NCI-H345 treated with DMSO at 0.1 percent for 48 hours (cell line): ENCODE measurements at regions not wholly inside any gene's neighbourhood (a gene's known extent, or its start where the extent isn't known, plus 50 kb on each side); places are given as distances from the start of the nearest gene placed in this dataset.

Source experiments
- DNase-seq: peaks from one replicate; lab custom pipeline; 2025; ENCODE audit not compliant: unreplicated experiment; lab: John Stamatoyannopoulos, UW

DNA sequence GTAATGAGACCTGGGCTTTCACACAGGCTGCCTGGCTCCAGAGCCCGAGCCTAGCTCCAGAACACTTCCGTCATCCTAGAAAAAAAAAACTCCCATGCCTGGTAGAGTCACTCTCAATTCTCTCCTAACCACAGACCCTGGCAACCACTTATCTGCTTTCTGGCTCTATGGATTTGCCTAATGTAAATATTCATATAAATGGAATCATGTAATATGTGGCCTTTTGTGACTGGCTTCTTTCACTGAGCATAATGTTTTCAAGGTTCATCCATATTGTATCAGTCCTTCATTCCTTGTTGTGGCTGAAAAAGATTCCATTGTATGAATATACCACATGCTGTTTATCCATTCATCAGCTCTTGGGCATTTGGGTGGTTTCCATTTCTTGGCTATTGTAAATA is 167.7 kb upstream of the MKLN1 start:
- DNase-seq: no peak

DNA sequence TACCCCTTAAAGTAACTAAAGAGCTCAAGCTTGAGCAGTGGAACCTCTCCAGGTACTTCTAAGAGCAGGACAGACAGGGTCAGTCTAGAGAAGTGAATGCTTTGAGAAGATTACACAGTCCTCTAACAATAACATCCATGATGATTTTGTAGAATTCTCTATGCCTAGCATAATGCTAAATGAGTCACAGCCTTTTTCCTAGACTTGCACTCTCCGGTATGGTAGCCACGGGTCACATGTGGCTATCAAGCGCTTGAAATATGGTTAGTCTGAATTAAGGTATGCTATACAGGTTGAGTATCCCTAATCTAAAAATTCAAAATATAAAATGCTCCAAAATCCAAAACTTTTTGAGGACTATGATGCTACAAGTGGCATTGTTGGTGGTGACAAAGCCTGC is 166.6 kb upstream of the MKLN1 start:
- no peak for DNase-seq

- no peak for DNase-seq
Observed at GRCh38 chr7:131164025-131164925, 163.4 kb upstream of the MKLN1 start.

- DNase-seq: no peak
Observed at GRCh38 chr7:131166066-131166465, 161.6 kb upstream of the MKLN1 start.

DNA sequence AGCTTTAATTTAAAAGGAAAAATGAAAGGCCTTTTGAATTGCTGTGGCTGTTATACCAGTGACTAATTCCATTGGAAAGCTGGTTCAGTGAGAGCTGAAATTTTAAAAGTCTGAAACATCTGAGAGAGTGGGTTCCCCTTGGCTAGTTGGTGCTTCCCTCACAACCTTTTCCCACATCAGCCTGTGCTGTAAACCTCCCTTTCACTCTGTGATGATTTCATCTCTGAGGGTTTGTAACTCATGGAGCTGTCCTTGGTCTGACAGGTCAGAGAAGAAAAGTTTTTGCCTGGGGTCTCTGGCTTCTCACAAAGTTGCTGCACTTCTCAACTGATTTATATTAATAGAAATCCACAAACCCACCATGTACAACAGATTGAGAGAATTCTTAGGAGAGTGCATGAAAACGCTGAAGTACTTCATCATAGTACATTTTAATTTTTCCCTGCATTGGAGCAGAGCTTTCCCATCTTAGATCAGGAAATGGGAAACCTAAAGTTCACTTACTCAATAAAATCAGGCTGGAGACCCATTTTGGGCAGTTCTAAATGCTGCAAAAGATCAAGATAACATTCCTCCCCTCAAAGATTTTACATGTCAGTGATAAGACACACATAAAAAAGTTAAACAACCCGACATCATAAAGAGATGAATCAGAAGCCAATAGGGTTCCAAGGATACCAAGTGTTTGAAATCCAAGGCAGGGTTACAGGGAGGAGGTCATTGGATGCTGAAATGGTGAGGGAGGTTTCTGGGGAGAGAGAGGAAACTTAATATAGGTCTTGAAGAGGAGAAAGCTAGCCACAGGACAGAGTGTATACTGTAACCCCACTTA is 157.0 kb upstream of the MKLN1 start:
- DNase-seq: no peak

DNA sequence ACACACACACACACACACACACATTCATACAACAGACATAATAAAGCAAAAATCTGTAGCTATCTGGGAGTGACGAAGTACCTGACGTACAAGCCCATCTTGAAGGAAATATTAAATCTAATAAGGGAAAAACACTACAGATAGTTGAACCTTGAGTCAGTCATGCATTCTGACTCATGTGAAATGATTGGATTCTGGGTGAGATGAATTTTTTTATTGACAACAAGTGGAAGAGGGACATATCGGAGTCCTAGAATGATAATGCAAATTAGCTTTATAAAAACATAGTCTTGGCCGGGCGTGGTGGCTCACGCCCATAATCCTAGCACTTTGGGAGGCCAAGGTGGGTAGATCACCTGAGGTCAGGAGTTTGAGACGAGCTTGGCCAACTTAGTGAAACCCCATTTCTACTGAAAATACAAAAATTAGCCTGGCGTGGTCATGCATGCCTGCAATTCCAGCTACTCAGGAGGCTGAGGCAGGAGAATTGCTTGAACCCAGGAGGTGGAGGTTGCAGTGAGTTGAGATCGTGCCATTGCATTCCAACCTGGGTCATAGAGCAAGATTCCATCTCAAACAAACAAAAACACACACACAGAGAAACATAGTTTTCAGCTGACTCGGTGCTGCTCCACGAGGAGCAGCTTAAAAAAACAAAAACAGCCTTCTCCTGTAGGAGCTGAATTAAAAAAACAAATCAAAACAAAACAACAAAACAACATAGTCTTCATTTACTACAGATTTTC is 154.4 kb upstream of the MKLN1 start:
- DNase-seq: no peak

GRCh38 chr7:131174391-131174790 is 153.3 kb upstream of the MKLN1 start:
- DNase-seq: no peak

GRCh38 chr7:131174855-131175254 is 152.8 kb upstream of the MKLN1 start:
- no peak for DNase-seq

DNA sequence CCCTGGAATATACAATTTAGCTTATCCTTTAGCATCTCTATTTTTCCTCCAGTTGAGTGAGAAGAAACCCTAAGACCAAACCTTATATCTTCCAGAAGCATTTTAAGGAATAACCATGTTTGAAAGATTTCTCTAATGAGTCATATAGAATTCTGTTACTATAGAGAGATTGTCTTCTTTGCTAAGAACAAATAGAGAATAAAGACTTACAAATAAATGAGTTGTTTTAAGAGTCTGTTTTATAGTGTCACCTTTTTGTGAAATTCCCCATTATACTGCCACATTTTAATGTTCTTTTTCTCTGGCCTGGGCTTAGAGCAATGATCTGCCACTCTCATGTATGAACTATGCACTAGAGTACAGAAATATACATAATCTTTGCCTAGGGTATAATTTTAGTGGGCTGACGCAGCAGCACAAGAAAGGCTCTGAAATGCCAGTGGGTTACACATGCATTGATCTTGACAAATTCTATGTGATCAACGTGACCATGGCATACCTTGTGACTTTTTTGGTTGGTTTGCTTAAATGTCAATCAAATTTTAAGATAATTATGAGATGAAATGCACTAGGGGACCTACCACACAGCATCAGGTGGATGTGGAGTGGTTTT is 145.1 kb upstream of the MKLN1 start:
- no peak for DNase-seq

DNA sequence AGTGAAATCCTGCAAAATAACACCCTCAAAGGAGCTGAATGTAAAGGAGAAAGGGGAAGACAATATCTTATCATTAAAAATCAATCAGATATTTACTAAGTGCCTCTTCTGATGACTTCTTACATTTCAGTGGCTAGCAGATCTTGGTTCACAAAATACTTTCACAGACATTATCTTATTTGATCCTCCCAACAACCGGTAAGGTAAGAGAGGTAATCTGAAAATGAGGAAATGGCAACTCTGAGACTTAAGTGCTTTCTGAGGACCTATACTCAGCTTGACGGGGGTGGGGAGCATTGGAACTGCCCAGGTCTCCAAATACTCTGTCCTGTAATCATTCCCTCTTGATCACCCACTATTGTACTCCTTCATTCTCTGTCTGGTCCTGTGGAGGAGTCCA is 144.6 kb upstream of the MKLN1 start:
- DNase-seq: no peak

- DNase-seq: no peak
Observed at GRCh38 chr7:131183611-131184119, 144.0 kb upstream of the MKLN1 start.

- no peak for DNase-seq
Observed at GRCh38 chr7:131186816-131187215, 140.9 kb upstream of the MKLN1 start.

DNA sequence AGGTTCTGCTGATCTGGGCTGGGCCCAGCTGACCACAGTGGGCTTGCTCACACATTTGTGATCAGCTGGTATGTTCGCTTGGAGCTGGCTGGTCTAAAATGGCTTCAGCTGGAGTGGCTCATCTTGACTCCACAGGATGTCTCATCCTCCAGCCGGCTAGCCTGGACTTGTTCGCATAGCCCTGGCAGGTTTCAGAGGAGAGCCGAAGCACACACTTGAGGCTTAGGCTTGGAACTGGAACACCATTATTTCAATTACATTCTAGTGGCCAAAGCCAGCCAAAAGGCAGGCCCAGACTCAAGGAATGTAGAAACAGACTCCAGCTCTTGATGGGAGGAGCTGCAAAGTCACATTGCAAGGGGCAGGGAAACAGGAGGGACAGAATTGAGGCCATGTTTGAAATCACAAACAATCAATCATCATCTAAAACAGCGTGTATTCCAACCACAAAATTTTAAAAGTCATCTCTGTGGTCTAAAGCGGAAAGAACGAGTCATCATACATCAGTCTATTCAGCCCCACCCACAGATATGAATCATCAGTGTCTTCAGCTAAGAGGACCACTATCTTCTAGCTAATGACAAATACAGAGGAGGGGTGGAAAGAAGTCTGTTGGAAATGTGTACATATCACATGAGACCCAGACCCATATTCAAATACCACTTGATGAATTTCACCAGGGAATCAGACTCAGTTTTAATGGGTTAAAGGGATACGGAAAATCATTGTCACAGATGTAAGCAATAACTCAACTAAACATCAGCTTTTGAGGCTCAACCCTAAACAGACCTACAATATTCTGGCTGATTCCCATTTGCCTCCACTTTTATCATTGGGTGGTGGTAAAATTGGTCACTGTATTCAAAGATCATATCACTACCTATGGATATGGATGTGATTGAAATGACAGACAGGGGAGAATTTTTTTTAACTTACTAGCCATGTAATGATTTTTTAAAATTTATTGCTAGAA is 139.0 kb upstream of the MKLN1 start:
- no peak for DNase-seq

DNA sequence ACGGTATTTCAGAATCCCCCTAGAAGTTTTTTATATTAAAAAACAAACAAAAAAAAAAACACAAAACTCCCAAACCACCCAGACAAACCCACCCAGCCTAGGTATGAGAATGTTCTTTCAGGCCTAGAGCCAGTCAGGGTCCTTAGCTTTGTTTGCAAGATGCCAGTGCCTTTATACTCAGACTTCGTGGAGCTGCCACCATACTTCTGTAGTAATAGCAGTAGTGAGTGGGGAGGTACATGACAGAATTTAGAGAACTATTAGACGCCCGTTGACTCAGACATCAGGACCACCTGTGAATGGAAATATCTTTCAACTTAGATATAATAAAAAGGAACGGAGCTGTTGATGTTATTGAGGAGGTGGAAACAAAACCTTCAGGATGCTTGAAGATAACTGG is 138.2 kb upstream of the MKLN1 start:
- DNase-seq: no peak

GRCh38 chr7:131190146-131190545 is 137.5 kb upstream of the MKLN1 start:
- DNase-seq: no peak

- DNase-seq: no peak
Observed at GRCh38 chr7:131190581-131190980, 137.1 kb upstream of the MKLN1 start.

GRCh38 chr7:131194070-131194865 is 133.4 kb upstream of the MKLN1 start:
- DNase-seq: no peak

DNA sequence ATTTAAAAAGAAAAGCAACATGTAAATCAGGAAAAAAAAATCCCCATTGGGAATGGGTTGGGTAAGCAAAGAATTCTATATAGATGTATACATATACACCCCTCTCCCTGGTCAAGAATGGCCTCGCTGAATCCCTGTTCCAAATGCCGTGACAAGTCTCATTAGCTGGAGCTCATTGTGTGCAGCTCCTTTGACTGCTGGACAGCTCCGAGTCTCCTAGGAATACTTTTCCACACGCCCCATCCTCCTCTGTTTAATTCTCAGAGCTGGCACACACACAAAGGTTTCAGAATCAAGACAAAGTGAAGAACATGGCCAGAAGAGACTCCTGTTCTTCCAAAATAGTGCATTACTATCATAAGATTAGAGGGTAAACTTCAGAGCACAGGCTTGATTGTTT is 130.9 kb upstream of the MKLN1 start:
- no peak for DNase-seq
